ENCODE measurements at regions not wholly inside any gene's neighbourhood (a gene's known extent, or its start where the extent isn't known, plus 50 kb on each side); places are given as distances from the start of the nearest gene placed in this dataset.

DNA sequence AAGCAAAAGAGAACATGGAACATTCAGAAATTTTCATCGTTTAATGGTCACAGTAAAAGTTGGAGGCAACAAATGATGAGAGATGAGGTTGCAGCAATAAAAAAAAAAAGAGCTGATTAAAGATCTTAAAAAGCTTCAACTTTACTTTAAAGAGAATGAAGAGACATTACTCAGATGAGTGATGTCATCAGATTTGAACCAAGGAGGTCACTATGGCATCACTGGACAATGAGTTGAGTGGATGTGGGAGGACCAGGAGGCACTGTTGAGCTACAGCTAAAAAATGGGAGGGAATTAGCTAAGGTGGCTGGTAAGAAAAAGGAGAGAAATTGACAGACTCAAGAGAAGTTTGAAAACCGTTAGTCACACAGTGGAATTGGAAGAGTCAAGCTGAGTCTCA lies 138.4 kb downstream of the SST start:
- no TSS peak for BruUV-seq (replicated peaks)
- Histone ChIP-seq H2AFZ (ENCODE audit: low read depth, low read length) (no peak overlapping the region), H3K4me1 (ENCODE audit: control insufficient read depth, extremely low read depth, insufficient read depth, low read length) (no peaks in the 10 kb centered on the region), H3K4me3 (replicated peaks in 1 of 3; ENCODE audit: insufficient read depth in 1 of 3, low read depth in 1 of 3, low read length in 3 of 3) (no peak overlapping the region), H3K27ac (ENCODE audit: insufficient read depth, low read depth, low read length) (no peak overlapping the region), H3K9me3 (replicated peaks; ENCODE audit: control insufficient read depth, insufficient read depth, low read length) (peaks cover 2% of the 10 kb centered on the region), H3K9ac (replicated peaks; ENCODE audit: extremely low read depth, insufficient read depth, low read length) (no peak overlapping the region), H3K79me2 (ENCODE audit: control insufficient read depth, insufficient read depth, low read length) (no peaks in the 10 kb centered on the region), H3K36me3 (ENCODE audit: control insufficient read depth in 2 of 2, extremely low read depth in 1 of 2, insufficient read depth in 2 of 2, low read length in 2 of 2) (no peaks in the 10 kb centered on the region), H4K20me1 (replicated peaks; ENCODE audit: control insufficient read depth, extremely low read depth, insufficient read depth, low read length) (no peaks in the 10 kb centered on the region), H3K27me3 (ENCODE audit: control insufficient read depth in 2 of 2, insufficient read depth in 2 of 2, low read length in 2 of 2) (no peaks in the 10 kb centered on the region), H3K4me2 (ENCODE audit: insufficient read depth, low read length) (no peak overlapping the region), H3K9me1 (replicated peaks; ENCODE audit: control insufficient read depth, extremely low read depth, insufficient read depth, low read length) (no peaks in the 10 kb centered on the region)
- CTCF ChIA-PET, result no interaction called here
- TF ChIP-seq, protein P1, sequence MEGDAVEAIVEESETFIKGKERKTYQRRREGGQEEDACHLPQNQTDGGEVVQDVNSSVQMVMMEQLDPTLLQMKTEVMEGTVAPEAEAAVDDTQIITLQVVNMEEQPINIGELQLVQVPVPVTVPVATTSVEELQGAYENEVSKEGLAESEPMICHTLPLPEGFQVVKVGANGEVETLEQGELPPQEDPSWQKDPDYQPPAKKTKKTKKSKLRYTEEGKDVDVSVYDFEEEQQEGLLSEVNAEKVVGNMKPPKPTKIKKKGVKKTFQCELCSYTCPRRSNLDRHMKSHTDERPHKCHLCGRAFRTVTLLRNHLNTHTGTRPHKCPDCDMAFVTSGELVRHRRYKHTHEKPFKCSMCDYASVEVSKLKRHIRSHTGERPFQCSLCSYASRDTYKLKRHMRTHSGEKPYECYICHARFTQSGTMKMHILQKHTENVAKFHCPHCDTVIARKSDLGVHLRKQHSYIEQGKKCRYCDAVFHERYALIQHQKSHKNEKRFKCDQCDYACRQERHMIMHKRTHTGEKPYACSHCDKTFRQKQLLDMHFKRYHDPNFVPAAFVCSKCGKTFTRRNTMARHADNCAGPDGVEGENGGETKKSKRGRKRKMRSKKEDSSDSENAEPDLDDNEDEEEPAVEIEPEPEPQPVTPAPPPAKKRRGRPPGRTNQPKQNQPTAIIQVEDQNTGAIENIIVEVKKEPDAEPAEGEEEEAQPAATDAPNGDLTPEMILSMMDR (IDR thresholded peaks at IDR 0.05; ENCODE audit: extremely low read depth in 1 of 2, insufficient read depth in 1 of 2, low read depth in 1 of 2, low read length in 2 of 2), result no peak
- no peak for FAIRE-seq
- DNase-seq (ENCODE audit: low read depth, low spot score), result no peak
- intact Hi-C loops (cut with micrococcal nuclease), result no loop called here
- POLR2A ChIA-PET, result no interaction called here
- dilution Hi-C loops (cut with MboI; ENCODE audit: extremely low pct_ligation_motif_present, low sequenced_read_pairs), result no loop called here

DNA sequence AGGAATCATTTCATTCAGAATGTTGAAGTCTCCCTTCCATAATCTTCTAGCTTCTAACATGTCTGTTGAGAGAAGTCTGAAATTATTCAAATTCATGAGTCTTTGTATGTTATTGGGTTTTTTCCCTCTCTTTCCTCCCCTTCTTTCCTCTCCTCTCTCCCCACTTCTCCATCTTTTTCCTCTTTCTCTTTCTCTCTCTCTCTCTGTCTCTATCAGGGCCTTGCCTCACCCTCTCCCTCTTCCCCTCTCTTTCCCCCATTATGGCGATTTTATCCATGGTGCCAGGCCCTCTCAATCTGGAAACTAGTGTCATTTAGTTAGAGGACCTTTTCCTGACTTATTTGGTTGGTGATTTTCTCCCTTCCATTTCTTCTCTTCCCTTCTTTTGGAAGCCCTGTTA lies 147.3 kb downstream of the SST start:
- dilution Hi-C loops (cut with MboI; ENCODE audit: extremely low pct_ligation_motif_present, low sequenced_read_pairs), result no loop called here
- POLR2A ChIA-PET, result no interaction called here
- CTCF ChIA-PET, result no interaction called here
- H3K4me1 ChIP-seq (ENCODE audit: control insufficient read depth, extremely low read depth, insufficient read depth, low read length), result no peaks in the 10 kb centered on the region
- no peak overlapping the region for H3K4me2 ChIP-seq (ENCODE audit: insufficient read depth, low read length)
- no peaks in the 10 kb centered on the region for H3K36me3 ChIP-seq (ENCODE audit: control insufficient read depth in 2 of 2, extremely low read depth in 1 of 2, insufficient read depth in 2 of 2, low read length in 2 of 2)
- intact Hi-C loops (cut with micrococcal nuclease), result no loop called here
- no peaks in the 10 kb centered on the region for H3K9me1 ChIP-seq (replicated peaks; ENCODE audit: control insufficient read depth, extremely low read depth, insufficient read depth, low read length)
- no peak overlapping the region for H2AFZ ChIP-seq (ENCODE audit: low read depth, low read length)
- no peak for TF ChIP-seq EZH2 (IDR thresholded peaks at IDR 0.05; ENCODE audit: borderline replicate concordance, low read depth, low read length, severe bottlenecking)
- TF ChIP-seq JUN (IDR thresholded peaks at IDR 0.05; ENCODE audit: borderline replicate concordance, insufficient read depth, insufficient read length, low read depth), result no peak
- no peak for TF ChIP-seq GATA2 (IDR thresholded peaks at IDR 0.05; ENCODE audit: insufficient read depth, insufficient read length, low read depth, low read length)
- no peak for TF ChIP-seq FOS (IDR thresholded peaks at IDR 0.05; ENCODE audit: borderline replicate concordance, insufficient read depth, low read length)
- no peak for TF ChIP-seq POLR2AphosphoS5 (IDR thresholded peaks at IDR 0.05; ENCODE audit: insufficient read depth, low read depth, low read length)
- no peak for TF ChIP-seq POLR2A (IDR thresholded peaks at IDR 0.05; ENCODE audit: low read depth, low read length)
- TF ChIP-seq, protein P1 (IDR thresholded peaks at IDR 0.05; ENCODE audit: extremely low read depth in 1 of 2, insufficient read depth in 1 of 2, low read depth in 1 of 2, low read length in 2 of 2), result no peak
- TF ChIP-seq MYC (IDR thresholded peaks at IDR 0.05; ENCODE audit: low read depth, low read length), result no peak
- TF ChIP-seq, protein P2, sequence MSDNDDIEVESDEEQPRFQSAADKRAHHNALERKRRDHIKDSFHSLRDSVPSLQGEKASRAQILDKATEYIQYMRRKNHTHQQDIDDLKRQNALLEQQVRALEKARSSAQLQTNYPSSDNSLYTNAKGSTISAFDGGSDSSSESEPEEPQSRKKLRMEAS (IDR thresholded peaks at IDR 0.05; ENCODE audit: insufficient read depth, insufficient read length), result no peak
- H3K4me3 ChIP-seq (replicated peaks in 1 of 3; ENCODE audit: insufficient read depth in 1 of 3, low read depth in 1 of 3, low read length in 3 of 3), result no peak overlapping the region
- H3K9ac ChIP-seq (replicated peaks; ENCODE audit: extremely low read depth, insufficient read depth, low read length), result no peak overlapping the region
- FAIRE-seq, result no peak
- H3K9me3 ChIP-seq (replicated peaks; ENCODE audit: control insufficient read depth, insufficient read depth, low read length), result no peaks in the 10 kb centered on the region
- no peaks in the 10 kb centered on the region for H3K79me2 ChIP-seq (ENCODE audit: control insufficient read depth, insufficient read depth, low read length)
- no peak for DNase-seq (ENCODE audit: low read depth, low spot score)
- no TSS peak for BruUV-seq (replicated peaks)
- no peaks in the 10 kb centered on the region for H3K27me3 ChIP-seq (ENCODE audit: control insufficient read depth in 2 of 2, insufficient read depth in 2 of 2, low read length in 2 of 2)
- H3K27ac ChIP-seq (ENCODE audit: insufficient read depth, low read depth, low read length), result no peak overlapping the region
- no peaks in the 10 kb centered on the region for H4K20me1 ChIP-seq (replicated peaks; ENCODE audit: control insufficient read depth, extremely low read depth, insufficient read depth, low read length)
